HuH-7 (cell line): ENCODE measurements at regions not wholly inside any gene's neighbourhood (a gene's known extent, or its start where the extent isn't known, plus 50 kb on each side); places are given as distances from the start of the nearest gene placed in this dataset.
"Not testable (repeated sequence)": the region's sequence is repeated elsewhere in the genome, so short reads cannot be mapped to it uniquely, and the experiment has no call there.

Experiments used
- DNase-seq: peaks from one replicate; pipeline ENCODE4 v3.0.0; 2011; ENCODE audit warnings: low spot score

- DNase-seq: no peak
Observed at GRCh38 chr22:49415151-49415951, 412.3 kb downstream of the BRD1 start.

GRCh38 chr22:49413551-49413950 is 414.1 kb downstream of the BRD1 start:
- DNase-seq: no peak

- DNase-seq: no peak
Observed at GRCh38 chr22:49413146-49413545, 414.5 kb downstream of the BRD1 start.

- DNase-seq: no peak
Observed at GRCh38 chr22:49412236-49412635, 415.4 kb downstream of the BRD1 start.

- no peak for DNase-seq
Observed at GRCh38 chr22:49411236-49411635, 416.4 kb downstream of the BRD1 start.

- no peak for DNase-seq
Observed at GRCh38 chr22:49408102-49408836, 419.4 kb downstream of the BRD1 start.

- DNase-seq: no peak
Observed at GRCh38 chr22:49406879-49407587, 420.6 kb downstream of the BRD1 start.

GRCh38 chr22:49406047-49406650 is 421.5 kb downstream of the BRD1 start:
- no peak for DNase-seq

GRCh38 chr22:49405590-49405989 is 422.1 kb downstream of the BRD1 start:
- DNase-seq: no peak

GRCh38 chr22:49404576-49405241 is 423.0 kb downstream of the BRD1 start:
- no peak for DNase-seq

- DNase-seq: no peak
Observed at GRCh38 chr22:49404020-49404419, 423.7 kb downstream of the BRD1 start.

- no peak for DNase-seq
Observed at GRCh38 chr22:49403102-49403501, 424.6 kb downstream of the BRD1 start.

GRCh38 chr22:49402169-49402568 is 425.5 kb downstream of the BRD1 start:
- DNase-seq: no peak

GRCh38 chr22:49400941-49401598 is 426.6 kb downstream of the BRD1 start:
- no peak for DNase-seq

GRCh38 chr22:49400136-49400940 is 427.3 kb downstream of the BRD1 start:
- no peak for DNase-seq

GRCh38 chr22:49398646-49399045 is 429.0 kb downstream of the BRD1 start:
- no peak for DNase-seq

- no peak for DNase-seq
Observed at GRCh38 chr22:49398115-49398514, 429.6 kb downstream of the BRD1 start.

- DNase-seq: no peak
Observed at GRCh38 chr22:49396817-49397216, 430.9 kb downstream of the BRD1 start.

GRCh38 chr22:49395617-49396016 is 432.1 kb downstream of the BRD1 start:
- DNase-seq: no peak

GRCh38 chr22:49395062-49395461 is 432.6 kb downstream of the BRD1 start:
- not testable (repeated sequence) for DNase-seq
